Endothelial cell of umbilical vein (primary cell): ENCODE measurements at regions not wholly inside any gene's neighbourhood (a gene's known extent, or its start where the extent isn't known, plus 50 kb on each side); places are given as distances from the start of the nearest gene placed in this dataset.

Experiments
- BruUV-seq: library from RNA; stranded (reverse); fragments of 400-500 nt; replicated peaks from 2 replicates; lab custom pipeline; 2021; lab: Mats Ljungman, UMichigan
- CTCF ChIA-PET: fragments of 300-600, 350-600 bp; sonication (Branson Sonifier 250); formaldehyde crosslinking; loops from one replicate; lab custom pipeline; 2021; ENCODE audit warnings: antibody characterized with exemption, inconsistent platforms; lab: Charles Lee
- POLR2A ChIA-PET: fragments of 300-600, 350-600 bp; sonication (Branson Sonifier 250); formaldehyde crosslinking; loops from one replicate; lab custom pipeline; 2021; ENCODE audit warnings: antibody characterized with exemption, inconsistent platforms; lab: Charles Lee
- DNase-seq: peaks from one replicate; pipeline ENCODE4 v3.0.0-alpha.2; 2011; ENCODE audit warnings: low read depth, low spot score
- FAIRE-seq: peaks from 2 replicates; lab custom pipeline; 2011; peaks lifted over from hg19 to GRCh38; lab: Jason Lieb, UNC
- H2AFZ ChIP-seq: 2 replicates; pipeline ENCODE4 v1.6.0; 2012; ENCODE audit warnings: low read depth, low read length, control low read depth, inconsistent platforms
- H3K27ac ChIP-seq: 2 replicates; pipeline ENCODE4 v1.5.1; 2011; ENCODE audit warnings: low read depth, mild to moderate bottlenecking, control low read depth, low read length, moderate library complexity; ENCODE audit not compliant: insufficient read depth
- H3K27me3 ChIP-seq, 2 experiments: 2 replicates each; pipeline versions ENCODE4 v1.6.0 to v1.6.1; 2011; ENCODE audit warnings: low read length in 2 of 2, mixed read lengths in 1 of 2; ENCODE audit not compliant: control insufficient read depth in 2 of 2, insufficient read depth in 2 of 2
- H3K36me3 ChIP-seq, 2 experiments: 2 replicates in 1 of 2; 3 replicates in 1 of 2; pipeline ENCODE4 v1.5.1; 2011; ENCODE audit warnings: low read length in 2 of 2, mild to moderate bottlenecking in 1 of 2, moderate library complexity in 1 of 2; ENCODE audit not compliant: control insufficient read depth in 2 of 2, insufficient read depth in 2 of 2; ENCODE audit errors: extremely low read depth in 1 of 2
- H3K4me1 ChIP-seq: 3 replicates; pipeline ENCODE4 v1.5.1; 2011; ENCODE audit warnings: mild to moderate bottlenecking, low read length; ENCODE audit not compliant: control insufficient read depth, insufficient read depth; ENCODE audit errors: extremely low read depth
- H3K4me2 ChIP-seq: 2 replicates; pipeline ENCODE4 v1.6.1; 2011; ENCODE audit warnings: low read length, control low read depth, mixed read lengths; ENCODE audit not compliant: insufficient read depth
- H3K4me3 ChIP-seq, 3 experiments: fragments of 200-600 bp in 1 of 3; sonication (generic), shearing (Covaris generic) in 1 of 3; replicated peaks in 1 of 3; 2 replicates each; pipeline ENCODE4 v1.5.1; 2011 to 2016; ENCODE audit warnings: control low read depth in 3 of 3, low read length in 3 of 3, mild to moderate bottlenecking in 2 of 3, inconsistent platforms in 1 of 3, low read depth in 1 of 3, moderate library complexity in 1 of 3; ENCODE audit not compliant: insufficient read depth in 1 of 3
- H3K79me2 ChIP-seq: 2 replicates; pipeline ENCODE4 v1.6.0; 2012; ENCODE audit warnings: low read length, inconsistent platforms; ENCODE audit not compliant: control insufficient read depth, insufficient read depth
- H3K9ac ChIP-seq: replicated peaks from 2 replicates; pipeline ENCODE3; 2011; ENCODE audit warnings: low read length, control low read depth; ENCODE audit not compliant: insufficient read depth; ENCODE audit errors: extremely low read depth
- H3K9me1 ChIP-seq: replicated peaks from 3 replicates; pipeline ENCODE4 v1.6.0; 2011; ENCODE audit warnings: mild to moderate bottlenecking, low read length; ENCODE audit not compliant: control insufficient read depth, insufficient read depth; ENCODE audit errors: extremely low read depth
- H3K9me3 ChIP-seq: replicated peaks from 2 replicates; pipeline ENCODE4 v1.5.1; 2012; ENCODE audit warnings: low read length, inconsistent platforms; ENCODE audit not compliant: control insufficient read depth, insufficient read depth
- H4K20me1 ChIP-seq: replicated peaks from 2 replicates; pipeline ENCODE3; 2011; ENCODE audit warnings: mild to moderate bottlenecking, low read length; ENCODE audit not compliant: control insufficient read depth, insufficient read depth; ENCODE audit errors: extremely low read depth
- CTCF ChIP-seq, 2 donors: IDR thresholded peaks; 1 replicate in 1 of 2; 2 replicates in 1 of 2; pipeline ENCODE4 v1.5.1; 2011; ENCODE audit warnings: low read length in 2 of 2, mild to moderate bottlenecking in 2 of 2, moderate library complexity in 2 of 2, control low read depth in 1 of 2, inconsistent platforms in 1 of 2, low read depth in 1 of 2; ENCODE audit not compliant: insufficient read depth in 1 of 2; ENCODE audit errors: extremely low read depth in 1 of 2
- EZH2 ChIP-seq: IDR thresholded peaks from 2 replicates; pipeline ENCODE4 v1.6.1; 2012; ENCODE audit warnings: borderline replicate concordance, low read depth, mild to moderate bottlenecking, moderate library complexity, low read length, inconsistent platforms; ENCODE audit not compliant: severe bottlenecking
- FOS ChIP-seq: IDR thresholded peaks from 2 replicates; pipeline ENCODE4 v1.6.1; 2011; ENCODE audit warnings: mild to moderate bottlenecking, low read length, moderate library complexity, borderline replicate concordance; ENCODE audit not compliant: insufficient read depth
- GATA2 ChIP-seq: IDR thresholded peaks from 2 replicates; pipeline ENCODE4 v1.7.0; 2011; ENCODE audit warnings: low read depth, mild to moderate bottlenecking, moderate library complexity, mixed read lengths, low read length; ENCODE audit not compliant: insufficient read length, insufficient read depth
- JUN ChIP-seq: IDR thresholded peaks from 2 replicates; pipeline ENCODE4 v1.6.1; 2011; ENCODE audit warnings: borderline replicate concordance, low read depth; ENCODE audit not compliant: insufficient read length, insufficient read depth
- MAX ChIP-seq: IDR thresholded peaks from 2 replicates; pipeline ENCODE4 v1.6.1; 2011; ENCODE audit not compliant: insufficient read depth, insufficient read length
- MYC ChIP-seq: IDR thresholded peaks from one replicate; pipeline ENCODE4 v1.6.1; 2011; ENCODE audit warnings: mild to moderate bottlenecking, low read depth, low read length
- POLR2A ChIP-seq: IDR thresholded peaks from 2 replicates; pipeline ENCODE4 v1.6.1; 2012; ENCODE audit warnings: low read depth, mild to moderate bottlenecking, control low read depth, low read length
- POLR2AphosphoS5 ChIP-seq: IDR thresholded peaks from 2 replicates; pipeline ENCODE4 v1.6.1; 2012; ENCODE audit warnings: low read depth, mild to moderate bottlenecking, control low read depth, low read length, moderate library complexity; ENCODE audit not compliant: insufficient read depth
- dilution Hi-C: fragments of 300-500 bp; cut with MboI; formaldehyde crosslinking; loops from one replicate; pipeline ENCODE4 v1.15.0; 2019; ENCODE audit warnings: low sequenced_read_pairs; ENCODE audit not compliant: extremely low pct_ligation_motif_present
- intact Hi-C: fragments of 100-400 bp; cut with micrococcal nuclease; formaldehyde crosslinking; loops from one replicate; pipeline ENCODE4 v1.10.0; 2022

- ChIA-PET CTCF (interaction anchor here (0.7 to 1.6 kb wide), 4 partner anchors 8 to 233 kb away, joined by 3 to 6 read pairs (median 3); no protein-coding TSS in a partner anchor), POLR2A (no interaction called here)
- no peaks in the 10 kb centered on the region for H4K20me1 ChIP-seq
Observed at GRCh38 chr13:37361608-37362007, 237.0 kb downstream of the POSTN start.

More at GRCh38 chr13:37361608-37362007, 237.0 kb downstream of the POSTN start:
- Histone ChIP-seq H3K4me2 (no peak overlapping the region), H3K79me2 (no peaks in the 10 kb centered on the region), H3K4me3 (no peak overlapping the region), H3K4me1 (peaks cover 18% of the 10 kb centered on the region), H3K9me3 (no peaks in the 10 kb centered on the region), H2AFZ (no peak overlapping the region), H3K27ac (no peak overlapping the region), H3K9me1 (no peaks in the 10 kb centered on the region), H3K36me3 (no peaks in the 10 kb centered on the region), H3K9ac (no peak overlapping the region), H3K27me3 (no peaks in the 10 kb centered on the region)
- FAIRE-seq (no peak), DNase-seq (no peak)
- no TSS peak for BruUV-seq
- TF ChIP-seq POLR2AphosphoS5 (no peak), MYC (no peak), JUN (no peak), FOS (no peak), MAX (no peak), CTCF (IDR thresholded peaks at IDR 0.05; ENCODE audit: extremely low read depth in 1 of 2, insufficient read depth in 1 of 2, low read depth in 1 of 2, low read length in 2 of 2) (no peak), GATA2 (no peak), EZH2 (no peak), POLR2A (no peak)
- intact Hi-C loops (loop anchor here (2.0 kb wide), 2 partner anchors 73 to 235 kb away; no protein-coding TSS in a partner anchor), dilution Hi-C loops (no loop called here)
